Amniotic epithelial cell (primary cell): ENCODE measurements at regions not wholly inside any gene's neighbourhood (a gene's known extent, or its start where the extent isn't known, plus 50 kb on each side); places are given as distances from the start of the nearest gene placed in this dataset.

ENCODE experiments used
- DNase-seq: peaks from one replicate; pipeline ENCODE4 v3.0.0-alpha.2; 2010; ENCODE audit warnings: low read depth

DNA sequence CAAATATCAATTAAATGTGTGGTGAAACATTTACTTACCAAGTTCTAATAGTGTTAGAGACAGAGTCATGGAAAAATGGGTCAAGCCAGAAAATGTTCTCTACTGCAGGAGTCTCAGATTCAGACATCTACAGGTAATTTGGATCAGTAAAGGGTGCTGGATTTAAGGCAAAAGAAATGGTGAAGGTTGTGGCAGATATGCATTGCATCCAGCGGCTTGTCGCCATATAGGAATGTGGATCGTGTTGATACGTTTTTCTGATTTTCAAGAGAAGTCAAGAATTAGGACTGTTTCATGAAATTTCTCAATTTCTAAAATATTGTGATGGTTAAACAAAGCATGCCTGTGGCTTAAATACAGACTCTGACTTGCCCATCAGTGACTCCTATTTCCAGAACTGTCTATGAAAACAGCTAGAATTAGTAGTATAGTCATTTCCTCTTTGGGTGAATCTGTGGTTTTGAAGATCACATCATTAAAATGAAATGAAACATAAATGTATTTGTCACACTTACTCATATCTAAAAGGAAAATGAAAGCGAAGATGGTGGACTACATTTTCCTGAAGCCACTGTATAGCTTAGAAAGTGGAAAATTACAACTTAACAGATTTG, 110.1 kb upstream of the VEGFC start:
- peak; percentile 90 for DNase-seq

DNA sequence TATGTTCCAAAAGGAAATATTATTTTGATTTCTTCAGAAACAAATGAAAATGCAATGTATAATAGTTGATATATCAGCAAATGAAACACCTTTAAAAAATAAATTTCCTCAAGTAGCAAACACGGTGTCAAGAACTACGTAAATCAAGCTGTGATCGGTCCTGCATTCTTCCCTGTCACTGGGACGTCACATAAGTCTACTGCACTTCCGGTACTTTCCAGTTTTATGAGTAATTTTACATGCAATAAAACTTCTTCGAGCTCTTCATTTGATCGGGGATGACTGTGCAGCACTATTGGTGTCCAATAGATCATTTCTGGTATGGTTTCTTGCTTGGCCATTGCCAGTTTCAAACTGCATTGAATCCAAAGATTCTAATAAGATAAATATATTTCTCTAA, 114.0 kb upstream of the VEGFC start:
- DNase-seq, result no peak

DNA sequence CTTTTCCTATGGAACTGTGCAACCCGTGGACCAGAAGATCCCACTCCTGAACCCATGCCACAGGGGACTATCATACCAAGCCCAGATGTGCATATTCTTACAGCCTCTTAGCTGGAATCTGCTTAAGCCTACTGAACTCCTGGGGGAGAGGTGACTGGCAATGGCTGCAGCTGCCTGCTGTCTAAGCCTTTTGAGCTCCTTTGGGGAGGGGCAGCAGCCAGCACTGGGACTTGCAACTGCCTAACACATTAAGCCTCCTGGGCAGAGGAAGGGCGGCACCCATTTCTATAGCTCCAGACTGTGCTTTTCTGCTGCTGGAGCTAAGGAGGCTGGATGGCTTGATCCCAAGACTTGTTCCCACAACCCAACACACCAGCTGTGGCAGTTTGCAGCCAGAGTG, 117.9 kb upstream of the VEGFC start:
- DNase-seq, result no peak

DNA sequence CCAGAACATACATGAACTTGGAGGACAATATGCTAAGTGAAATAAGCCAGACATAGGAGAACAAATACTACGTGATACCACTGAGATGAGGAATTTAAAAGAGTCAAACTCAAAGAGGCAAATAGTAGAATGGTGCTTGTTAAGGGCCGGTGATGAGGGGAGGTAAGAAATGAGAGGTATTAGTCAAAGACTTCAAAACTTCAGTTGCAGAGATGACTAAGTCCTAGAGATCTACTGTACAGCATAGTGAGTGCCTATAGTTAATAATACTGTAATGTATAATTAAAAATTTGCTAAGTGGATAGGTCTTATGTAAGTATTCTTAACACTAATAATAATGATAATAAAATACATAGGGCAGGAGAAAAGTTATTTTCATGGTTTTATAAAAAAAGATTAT, 126.9 kb upstream of the VEGFC start:
- no peak for DNase-seq

DNA sequence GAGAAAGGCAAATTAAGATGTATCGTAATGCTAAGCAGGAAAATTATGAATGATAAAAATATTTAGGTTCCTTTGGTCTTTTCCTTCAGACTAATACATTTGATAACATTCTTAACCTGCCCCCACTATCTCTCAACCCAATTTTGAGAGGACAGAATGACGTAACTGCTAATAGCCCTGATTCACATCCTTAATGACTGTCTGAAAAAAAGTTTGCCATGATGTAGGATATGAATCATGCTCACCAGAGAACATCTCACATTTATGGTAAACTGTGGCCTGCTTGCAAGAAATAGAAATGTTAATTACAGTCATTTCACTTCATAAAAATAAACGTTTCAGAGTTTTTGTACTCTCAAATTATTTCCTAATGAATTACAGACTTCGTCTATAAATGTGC, 128.0 kb upstream of the VEGFC start:
- peak; percentile 71 for DNase-seq

DNA sequence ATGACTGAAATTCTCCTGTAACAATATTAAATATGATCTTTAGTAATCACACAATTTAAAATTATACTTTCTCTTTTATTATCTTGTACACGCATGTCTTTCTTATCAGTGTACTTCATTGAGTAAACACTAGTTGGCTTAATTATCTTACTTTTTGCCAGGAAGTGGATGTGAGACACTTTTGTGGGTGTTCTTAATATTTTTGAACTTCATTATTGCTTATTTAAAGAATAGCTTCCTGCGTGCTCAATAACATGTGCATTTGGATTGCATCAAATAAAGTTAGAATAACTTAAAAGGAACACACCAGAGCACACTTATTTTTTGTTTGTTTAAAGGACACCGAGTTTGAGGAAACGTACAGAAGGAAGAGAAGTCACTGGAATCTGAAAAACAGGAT, 128.5 kb upstream of the VEGFC start:
- DNase-seq, result peak; percentile 35

DNA sequence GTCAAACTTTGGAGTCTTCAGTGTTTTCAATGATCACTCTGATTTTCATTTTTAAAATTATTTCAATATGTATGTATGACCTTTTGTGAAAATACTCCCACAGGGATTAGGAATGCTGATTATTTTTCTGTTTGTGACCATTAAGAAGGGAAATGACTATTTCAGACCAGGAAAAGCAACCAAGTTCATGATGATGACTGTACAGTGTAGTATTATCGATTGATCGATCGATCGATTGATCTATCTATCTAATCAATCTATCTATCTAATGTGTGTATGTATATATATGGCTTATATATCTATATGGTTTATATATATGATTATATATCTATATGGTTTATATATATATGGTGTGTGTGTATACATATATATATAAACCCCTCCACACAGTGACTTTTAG, 131.5 kb upstream of the VEGFC start:
- no peak for DNase-seq

DNA sequence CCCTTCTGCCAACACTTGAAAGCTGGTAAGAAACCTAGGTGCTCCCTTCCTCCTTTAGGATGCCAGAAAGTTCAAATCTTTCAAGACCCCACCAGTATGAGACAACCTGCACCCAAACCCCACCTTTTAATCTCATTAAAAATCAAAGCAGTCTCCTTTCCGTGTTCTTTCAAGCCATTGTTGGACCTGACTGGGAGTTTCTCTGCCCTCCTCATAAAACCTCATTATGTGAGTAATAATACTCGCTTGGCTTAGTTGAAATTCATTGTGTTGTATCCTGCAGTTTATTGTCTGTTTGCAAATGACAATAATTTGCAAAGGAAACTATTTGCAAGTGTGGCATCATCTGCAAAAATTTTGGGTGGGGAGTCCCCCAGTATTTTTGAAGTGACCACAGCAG, 133.2 kb upstream of the VEGFC start:
- no peak for DNase-seq

DNA sequence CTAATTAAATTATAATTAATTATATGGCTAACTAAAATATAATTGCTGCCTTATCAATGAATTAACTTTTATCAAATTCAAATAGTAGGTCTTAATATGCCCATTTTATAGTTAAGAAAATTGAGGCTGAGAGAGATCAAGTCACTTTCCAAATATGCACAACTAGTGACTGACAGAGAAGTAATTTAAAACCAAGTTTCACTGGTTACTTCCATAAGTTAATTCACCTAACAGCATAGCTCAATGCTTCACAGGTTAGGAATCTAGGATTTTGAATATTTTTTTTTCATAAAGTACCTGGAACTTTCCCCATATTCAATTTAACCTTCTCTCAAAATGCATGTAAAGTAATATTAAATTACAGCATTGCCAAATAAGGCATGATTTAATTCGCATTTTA, 134.4 kb upstream of the VEGFC start:
- no peak for DNase-seq

DNA sequence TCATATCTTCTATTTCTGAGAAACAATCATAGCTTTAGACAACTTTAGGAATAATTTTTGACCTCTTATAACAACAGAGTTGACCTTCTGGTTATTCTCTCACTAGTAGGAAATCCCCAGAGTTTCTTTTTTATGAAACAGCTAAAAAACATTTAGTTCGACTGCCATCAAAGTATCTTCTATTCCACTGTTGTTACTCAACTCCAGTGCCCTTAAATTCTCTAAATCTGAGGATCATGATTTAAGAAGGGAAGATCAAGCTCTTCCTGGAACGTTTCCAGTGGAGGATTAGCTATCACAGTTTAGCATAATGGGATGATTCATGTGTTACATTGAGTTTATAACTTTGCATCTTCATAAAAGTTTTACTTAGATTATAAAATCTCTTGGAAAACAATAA, 134.9 kb upstream of the VEGFC start:
- DNase-seq, result peak; percentile 95

DNA sequence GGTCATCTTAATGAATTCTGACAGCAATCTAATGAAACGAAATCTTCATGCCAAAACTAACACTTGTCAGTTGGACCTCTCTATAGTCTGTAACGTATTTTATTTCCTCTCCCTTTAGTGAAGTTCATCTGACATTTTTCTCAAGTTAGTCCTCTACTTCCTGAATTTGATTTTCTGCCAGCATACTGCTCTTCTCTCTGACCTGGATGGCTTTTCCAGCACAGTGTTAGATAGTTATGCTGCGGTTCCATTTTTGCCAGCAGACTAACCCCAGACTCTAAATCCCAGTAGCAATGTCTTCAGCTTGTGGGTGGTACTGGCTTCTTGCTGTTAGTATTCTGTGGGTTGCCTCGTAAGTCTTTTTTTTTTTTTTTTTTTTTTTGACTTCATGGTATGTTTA, 146.7 kb upstream of the VEGFC start:
- peak; percentile 68 for DNase-seq

DNA sequence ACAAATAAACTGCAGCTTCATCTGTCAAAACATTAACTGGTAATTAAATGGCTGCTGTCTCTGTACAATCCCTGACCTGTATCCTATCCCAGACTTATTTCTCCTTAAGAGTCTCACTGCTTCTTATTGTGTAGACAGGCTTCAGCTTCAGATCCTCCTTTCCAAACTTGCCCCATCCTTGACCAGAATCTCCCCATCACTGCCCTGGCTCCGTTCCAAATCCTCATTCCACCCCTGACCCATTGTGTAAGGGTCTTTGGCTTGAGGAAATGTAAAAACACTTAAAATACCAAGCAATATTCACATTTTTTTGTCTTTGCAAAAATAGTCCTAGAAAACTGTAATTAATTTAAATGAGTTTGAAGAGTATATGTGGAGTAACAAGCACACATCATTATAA, 152.6 kb upstream of the VEGFC start:
- DNase-seq, result peak; percentile 42

DNA sequence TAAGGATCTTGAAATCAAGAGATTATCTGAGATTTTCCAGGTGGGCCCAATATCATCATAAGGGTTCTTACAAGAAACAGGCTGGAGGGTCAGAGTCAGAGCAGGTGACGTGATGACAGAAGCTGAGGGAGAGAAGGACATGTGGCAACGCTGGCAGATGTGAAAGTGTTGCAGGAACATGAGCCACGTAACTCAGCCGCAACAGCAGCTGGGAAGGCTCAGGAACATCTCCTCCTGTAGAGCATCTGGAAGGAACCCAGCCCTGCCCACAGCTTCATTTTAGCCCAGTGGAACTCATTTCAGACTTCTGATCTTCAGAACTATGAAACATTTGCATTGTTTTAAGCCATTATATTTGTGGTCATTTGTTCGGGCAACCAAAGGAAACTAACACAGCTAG, 156.3 kb upstream of the VEGFC start:
- DNase-seq, result peak; percentile 11

DNA sequence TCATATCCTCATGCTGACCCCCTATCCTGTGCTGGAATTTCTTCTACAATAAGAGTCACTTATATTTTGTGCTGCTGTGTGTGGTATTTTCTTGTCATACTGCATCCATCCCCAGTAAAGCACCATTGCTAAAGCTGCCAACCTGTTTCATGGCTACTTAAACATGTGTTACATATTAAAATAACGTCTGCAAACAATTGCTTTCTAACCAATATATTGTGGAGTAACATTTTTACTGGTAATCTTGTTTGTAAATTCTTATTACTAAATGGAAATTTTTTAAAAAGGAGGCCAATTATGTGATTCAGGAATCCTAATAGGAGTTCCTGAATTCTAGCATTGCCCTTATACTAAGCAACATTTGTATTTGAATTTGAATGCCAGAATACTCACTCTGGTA, 160.3 kb upstream of the VEGFC start:
- DNase-seq, result no peak

DNA sequence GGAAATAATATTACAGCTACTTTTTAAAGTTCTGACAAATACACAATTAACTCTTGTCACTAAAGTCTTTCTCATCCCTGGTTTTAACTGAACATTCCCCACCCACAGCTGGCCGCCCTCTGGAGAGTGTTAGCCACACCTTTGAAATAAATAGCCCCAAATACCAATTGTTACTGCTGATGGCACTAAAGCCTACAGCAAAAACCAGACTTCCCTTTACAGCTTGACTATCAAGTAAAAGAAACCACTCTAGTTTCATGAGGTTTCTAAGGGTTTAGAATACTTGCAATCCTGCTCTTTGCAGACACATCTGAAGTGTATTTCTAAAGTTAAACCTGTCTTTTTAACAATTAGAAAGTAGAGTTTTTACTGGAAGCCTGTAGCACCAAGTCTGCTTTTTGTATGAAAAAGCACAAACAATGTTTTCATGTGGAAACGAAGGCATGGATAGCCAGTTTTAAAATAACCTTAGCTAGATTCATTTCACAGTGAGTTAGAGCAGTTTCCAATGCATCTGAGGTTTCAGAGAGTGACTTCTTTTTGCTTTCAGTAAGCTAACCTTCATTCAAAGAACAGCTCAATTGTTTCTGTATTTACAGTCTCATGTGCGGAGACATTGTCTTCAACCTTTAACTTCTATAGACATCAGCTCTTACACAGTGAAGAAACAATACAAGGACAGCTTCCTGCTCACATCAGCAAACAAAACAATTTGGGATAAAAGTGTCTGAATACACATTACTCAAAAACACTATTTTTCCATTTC, 164.8 kb upstream of the VEGFC start:
- DNase-seq, result no peak

DNA sequence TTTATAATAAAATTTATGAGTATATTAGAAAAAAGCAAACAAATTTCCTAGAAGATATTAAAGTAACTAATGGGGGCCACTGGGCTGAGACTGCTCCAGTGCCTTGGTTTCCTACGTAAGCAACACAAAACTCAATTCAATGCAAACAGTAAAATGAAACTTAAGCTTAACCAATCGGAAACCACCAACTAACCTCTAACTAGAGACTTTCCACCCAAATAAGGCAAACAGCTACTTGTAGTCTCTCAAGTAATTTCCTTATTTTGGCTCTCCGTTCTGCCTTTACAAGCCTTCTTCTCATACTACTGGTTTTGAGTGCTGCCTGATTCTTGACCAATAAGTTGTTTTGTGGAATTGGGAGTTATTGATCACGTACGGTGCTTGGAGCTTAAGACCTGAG, 167.3 kb upstream of the VEGFC start:
- no peak for DNase-seq

DNA sequence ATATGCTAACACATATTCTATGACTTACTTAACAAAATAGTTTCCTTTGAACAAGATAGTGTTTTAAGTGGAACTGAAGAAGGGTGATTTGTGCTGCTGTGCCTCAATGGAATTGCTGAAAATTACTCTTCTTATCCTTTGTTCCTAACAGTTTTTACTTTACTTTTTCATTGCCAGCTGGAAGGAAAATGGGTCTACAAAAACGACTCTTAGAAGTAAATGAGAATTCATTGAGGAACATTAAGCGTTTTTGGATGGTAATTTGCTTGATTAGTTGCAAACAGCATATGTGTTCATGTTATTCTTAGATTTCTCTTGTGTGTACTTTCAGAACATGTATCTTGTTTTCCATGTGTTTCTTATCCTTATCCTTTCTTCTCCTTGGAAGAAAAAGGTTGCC, 170.4 kb upstream of the VEGFC start:
- DNase-seq, result no peak

DNA sequence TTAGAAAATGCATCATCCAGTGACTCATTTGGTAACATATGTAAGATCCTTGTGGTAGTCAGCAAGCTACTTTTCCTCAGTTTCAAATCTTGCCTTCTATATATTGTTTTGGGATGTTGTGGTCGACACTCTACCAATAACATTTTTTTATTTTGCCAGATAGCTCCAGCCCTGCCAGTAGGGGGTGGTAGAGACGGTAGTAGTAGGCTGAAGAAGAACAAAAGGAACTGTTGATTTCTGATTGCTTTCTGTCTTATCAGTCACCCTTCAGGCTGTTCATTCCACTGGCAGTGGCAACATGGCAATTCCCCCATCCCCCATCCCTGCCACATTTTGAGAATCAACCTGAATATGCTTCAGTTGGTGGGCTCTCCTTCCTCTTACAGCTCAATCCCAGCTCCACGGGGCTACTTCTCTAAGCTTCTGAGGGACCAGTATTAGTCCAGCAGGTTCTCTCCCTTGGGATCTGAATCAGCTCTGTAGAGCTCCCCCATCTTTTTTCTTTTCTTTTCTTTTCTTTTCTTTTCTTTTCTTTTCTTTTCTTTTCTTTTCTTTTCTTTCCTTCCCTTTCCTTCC, 171.5 kb upstream of the VEGFC start:
- peak; percentile 5 for DNase-seq

DNA sequence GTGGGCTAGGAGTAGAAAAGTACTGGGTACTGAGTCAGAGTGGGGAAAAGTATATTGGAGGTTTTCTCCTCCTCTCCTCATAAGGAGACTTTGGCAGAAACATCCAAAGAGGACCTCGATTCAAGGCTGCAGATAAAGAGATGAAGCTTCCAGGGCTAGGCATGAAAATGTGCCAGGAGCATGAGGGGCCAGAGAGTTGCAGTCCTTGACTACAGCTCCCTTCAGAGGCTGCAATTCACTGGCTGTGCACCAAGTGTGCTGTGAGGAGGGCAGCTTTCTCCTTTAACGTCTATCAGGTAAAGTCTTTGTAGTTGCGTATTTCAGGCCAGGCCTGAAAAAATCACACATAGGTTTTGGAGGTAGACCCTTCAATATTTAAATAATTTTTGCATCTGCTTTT, 174.9 kb upstream of the VEGFC start:
- DNase-seq, result no peak

DNA sequence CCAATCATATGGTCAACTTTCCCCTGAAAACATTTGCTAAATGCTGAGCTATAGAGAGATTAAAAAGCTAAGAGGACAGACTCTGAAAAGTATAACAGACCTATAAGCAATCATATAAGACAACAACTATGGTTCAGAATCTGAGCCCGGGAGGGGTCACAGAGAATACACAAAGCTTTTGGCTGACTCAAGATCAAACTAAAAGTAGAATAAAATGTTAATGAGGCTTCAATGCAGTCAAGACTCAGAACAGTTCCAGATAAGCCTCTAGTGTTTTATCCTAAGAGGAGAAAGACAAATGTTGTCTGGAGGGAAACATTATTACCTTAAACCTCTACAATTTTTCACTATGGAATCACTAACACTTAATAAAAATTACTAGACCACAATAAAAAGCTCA, 175.4 kb upstream of the VEGFC start:
- DNase-seq, result no peak

DNA sequence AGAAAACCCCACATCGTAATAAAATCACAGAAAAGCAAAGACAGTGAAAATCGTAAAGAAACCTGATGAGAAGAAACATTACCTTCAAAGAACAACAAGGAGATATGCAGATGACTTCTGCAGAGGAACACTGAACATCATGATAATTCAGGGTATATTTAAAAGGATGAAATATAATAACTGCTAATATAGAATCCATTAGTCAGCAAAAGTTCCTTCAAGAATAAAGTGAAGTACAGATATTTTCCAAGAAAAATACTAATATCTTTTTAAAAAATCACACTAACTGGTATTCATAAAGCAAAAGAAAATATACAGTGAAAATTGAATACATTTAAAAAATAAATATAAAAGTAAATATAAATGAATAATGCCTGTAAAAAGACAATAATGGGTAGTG, 176.3 kb upstream of the VEGFC start:
- DNase-seq, result no peak

DNA sequence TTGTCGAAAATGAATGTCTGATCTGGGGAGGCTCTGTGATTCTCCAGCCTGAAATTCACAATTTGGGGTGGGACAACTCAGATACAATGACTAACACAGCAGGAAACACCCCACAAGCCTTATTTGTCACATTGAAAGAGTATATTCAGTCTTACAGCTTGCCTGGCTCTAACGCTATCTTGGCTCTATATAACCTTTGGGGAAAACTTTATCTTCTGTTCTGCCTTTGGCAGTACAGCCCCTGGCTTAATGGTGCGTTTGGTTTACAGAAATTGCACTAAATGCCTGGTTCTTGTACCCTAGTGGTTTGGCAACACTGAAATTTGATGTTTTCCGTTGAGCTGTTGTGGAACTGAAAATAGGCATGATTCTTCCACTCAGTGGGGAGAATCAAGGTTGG, 178.1 kb upstream of the VEGFC start:
- no peak for DNase-seq

DNA sequence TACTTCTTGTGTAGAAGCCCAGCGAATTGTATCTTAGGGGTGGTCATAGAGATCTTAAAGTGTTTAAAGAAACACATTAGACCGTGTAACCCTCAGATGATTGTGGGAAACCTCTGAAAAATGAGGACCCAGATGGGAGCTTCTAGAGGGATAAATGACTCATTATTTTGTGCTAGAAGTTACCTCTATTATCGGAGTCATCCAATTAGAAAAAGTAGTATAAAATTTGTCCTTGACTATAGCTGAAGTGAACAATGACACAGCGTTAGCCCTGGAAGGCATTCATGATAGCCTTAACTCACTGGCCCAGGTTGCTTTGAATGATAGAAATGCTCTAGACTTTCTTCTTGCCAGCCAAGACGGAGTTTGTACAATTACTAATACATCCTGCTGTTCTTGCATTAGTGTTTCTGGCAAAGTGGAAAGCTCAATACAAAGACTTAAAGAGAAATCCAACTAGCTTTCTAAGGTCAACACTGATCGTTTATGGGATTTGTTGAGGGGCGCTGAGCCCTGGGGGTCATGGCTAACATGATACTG, 178.9 kb upstream of the VEGFC start:
- no peak for DNase-seq

DNA sequence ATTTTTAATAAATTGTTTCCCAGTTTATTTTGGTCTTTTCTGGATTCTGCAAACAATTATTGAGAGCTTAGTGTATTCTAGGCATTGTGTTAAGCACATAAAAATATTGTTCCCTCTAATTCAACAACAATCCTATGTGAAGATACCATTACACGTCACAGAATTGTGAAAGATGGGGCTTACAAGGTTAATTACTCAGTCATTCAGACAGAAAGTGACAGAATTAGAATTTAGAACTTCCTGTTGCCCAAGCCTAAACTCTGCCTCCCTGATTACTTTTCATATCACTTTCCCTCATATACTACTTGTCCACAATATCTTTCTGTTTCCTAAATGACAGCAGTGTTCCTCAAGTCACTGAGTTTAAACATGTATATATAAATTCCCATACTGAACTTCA, 186.7 kb upstream of the VEGFC start:
- peak; percentile 65 for DNase-seq
